H9 (cell line): ENCODE measurements at regions not wholly inside any gene's neighbourhood (a gene's known extent, or its start where the extent isn't known, plus 50 kb on each side); places are given as distances from the start of the nearest gene placed in this dataset.

Experiments
- DNase-seq: peaks from one replicate; pipeline ENCODE4 v3.0.0-alpha.2; 2017
- H2AFZ ChIP-seq: one replicate; pipeline ENCODE4 v1.6.1; 2013; ENCODE audit warnings: mild to moderate bottlenecking, low read length, control low read depth, moderate library complexity
- H2AK5ac ChIP-seq: 2 replicates; pipeline ENCODE4 v1.6.1; 2013; ENCODE audit warnings: low read length, control low read depth, mixed read lengths; ENCODE audit not compliant: insufficient read length
- H2BK120ac ChIP-seq: one replicate; pipeline ENCODE4 v1.6.1; 2013; ENCODE audit warnings: low read depth, mild to moderate bottlenecking, low read length, control low read depth, inconsistent platforms; ENCODE audit not compliant: poor library complexity, severe bottlenecking
- H2BK12ac ChIP-seq: 2 replicates; pipeline ENCODE4 v1.6.1; 2013; ENCODE audit warnings: low read length, control low read depth, mixed read lengths, low read depth; ENCODE audit not compliant: insufficient read length
- H2BK15ac ChIP-seq: 2 replicates; pipeline ENCODE4 v1.6.1; 2013; ENCODE audit warnings: low read depth, low read length, control low read depth
- H2BK20ac ChIP-seq: one replicate; pipeline ENCODE4 v1.6.1; 2013; ENCODE audit warnings: low read depth, mild to moderate bottlenecking, low read length, control low read depth, inconsistent platforms; ENCODE audit not compliant: poor library complexity, severe bottlenecking
- H2BK5ac ChIP-seq: 2 replicates; pipeline ENCODE4 v1.6.1; 2013; ENCODE audit warnings: low read length, control low read depth, mixed read lengths; ENCODE audit not compliant: insufficient read length
- H3K14ac ChIP-seq: 2 replicates; pipeline ENCODE4 v1.6.1; 2013; ENCODE audit warnings: low read length, control low read depth; ENCODE audit not compliant: insufficient read depth
- H3K18ac ChIP-seq: 2 replicates; pipeline ENCODE4 v1.6.1; 2013; ENCODE audit warnings: low read depth, mild to moderate bottlenecking, mixed read lengths, low read length, control low read depth; ENCODE audit not compliant: insufficient read length
- H3K23ac ChIP-seq: 2 replicates; pipeline ENCODE4 v1.6.1; 2013; ENCODE audit warnings: low read length, control low read depth, mixed read lengths, low read depth; ENCODE audit not compliant: insufficient read length
- H3K23me2 ChIP-seq: 2 replicates; pipeline ENCODE4 v1.6.1; 2013; ENCODE audit warnings: low read depth, mild to moderate bottlenecking, mixed read lengths, low read length, control low read depth; ENCODE audit not compliant: insufficient read length, poor library complexity, severe bottlenecking
- H3K27ac ChIP-seq: 2 replicates; pipeline ENCODE4 v1.5.1; 2013; ENCODE audit warnings: low read length, control low read depth, mixed read lengths, low read depth; ENCODE audit not compliant: insufficient read length
- H3K27me3 ChIP-seq: 2 replicates; pipeline ENCODE4 v1.6.1; 2013; ENCODE audit warnings: low read length, control low read depth, inconsistent platforms; ENCODE audit not compliant: insufficient read depth
- H3K4ac ChIP-seq: 2 replicates; pipeline ENCODE4 v1.6.1; 2013; ENCODE audit warnings: low read depth, mild to moderate bottlenecking, control low read depth, inconsistent platforms, low read length, moderate library complexity
- H3K4me1 ChIP-seq: 2 replicates; pipeline ENCODE4 v1.6.1; 2013; ENCODE audit warnings: low read length, control low read depth, inconsistent platforms; ENCODE audit not compliant: insufficient read depth
- H3K4me2 ChIP-seq: 2 replicates; pipeline ENCODE4 v1.6.1; 2013; ENCODE audit warnings: low read length, control low read depth, mixed read lengths; ENCODE audit not compliant: insufficient read length, insufficient read depth
- H3K56ac ChIP-seq: 2 replicates; pipeline ENCODE4 v1.6.1; 2013; ENCODE audit warnings: low read depth, mild to moderate bottlenecking, mixed read lengths, low read length, control low read depth; ENCODE audit not compliant: insufficient read length
- H3K79me1 ChIP-seq: 2 replicates; pipeline ENCODE4 v1.6.1; 2013; ENCODE audit warnings: low read depth, mild to moderate bottlenecking, moderate library complexity, low read length, control low read depth, inconsistent platforms; ENCODE audit not compliant: insufficient read depth, poor library complexity, severe bottlenecking
- H3K79me2 ChIP-seq: 2 replicates; pipeline ENCODE4 v1.6.1; 2013; ENCODE audit warnings: low read length, control low read depth, inconsistent platforms; ENCODE audit not compliant: insufficient read depth
- H3K9ac ChIP-seq: 2 replicates; pipeline ENCODE4 v1.6.1; 2013; ENCODE audit warnings: low read length, control low read depth, mixed read lengths; ENCODE audit not compliant: insufficient read length; ENCODE audit errors: extremely low read depth
- H3K9me3 ChIP-seq: one replicate; pipeline ENCODE4 v1.6.1; 2013; ENCODE audit warnings: low read depth, low read length, inconsistent platforms; ENCODE audit not compliant: control insufficient read depth
- H3T11ph ChIP-seq: one replicate; pipeline ENCODE4 v1.6.1; 2013; ENCODE audit warnings: mild to moderate bottlenecking, low read length, control low read depth, inconsistent platforms
- H4K20me1 ChIP-seq: one replicate; pipeline ENCODE4 v1.6.1; 2013; ENCODE audit not compliant: control insufficient read depth, insufficient read length, insufficient read depth
- H4K5ac ChIP-seq: 2 replicates; pipeline ENCODE4 v1.6.1; 2013; ENCODE audit warnings: low read depth, mild to moderate bottlenecking, mixed read lengths, low read length, control low read depth; ENCODE audit not compliant: insufficient read length
- H4K8ac ChIP-seq: replicated peaks from 2 replicates; pipeline ENCODE4 v1.6.1; 2013; ENCODE audit warnings: low read length, control low read depth, mixed read lengths, low read depth; ENCODE audit not compliant: insufficient read length
- H4K91ac ChIP-seq: 2 replicates; pipeline ENCODE4 v1.6.1; 2013; ENCODE audit warnings: low read depth, mild to moderate bottlenecking, moderate library complexity, mixed read lengths, low read length, control low read depth; ENCODE audit not compliant: insufficient read length
- H3K27ac Mint-ChIP-seq, 3 experiments: 2 replicates in 2 of 3; 3 replicates in 1 of 3; pipeline ENCODE4 v1.8.0; 2020 to 2021; ENCODE audit warnings: mixed read lengths in 3 of 3, mild to moderate bottlenecking in 1 of 3, moderate library complexity in 1 of 3
- H3K27me3 Mint-ChIP-seq: 2 replicates; pipeline ENCODE4 v1.8.0; 2021; ENCODE audit warnings: low read depth, mild to moderate bottlenecking, moderate library complexity, mixed read lengths
- H3K36me3 Mint-ChIP-seq, 3 experiments: 2 replicates in 2 of 3; 3 replicates in 1 of 3; pipeline ENCODE4 v1.8.0; 2020 to 2021; ENCODE audit warnings: low read depth in 3 of 3, mixed read lengths in 3 of 3; ENCODE audit not compliant: insufficient read depth in 1 of 3
- H3K4me1 Mint-ChIP-seq, 2 experiments: 2 replicates each; pipeline ENCODE4 v1.8.0; 2020; ENCODE audit warnings: mixed read lengths in 2 of 2
- H3K4me3 Mint-ChIP-seq, 2 experiments: 2 replicates in 1 of 2; 3 replicates in 1 of 2; pipeline ENCODE4 v1.8.0; 2020 to 2021; ENCODE audit warnings: mild to moderate bottlenecking in 2 of 2, mixed read lengths in 2 of 2, moderate library complexity in 1 of 2
- H3K9me3 Mint-ChIP-seq, 2 experiments: 2 replicates in 1 of 2; 3 replicates in 1 of 2; pipeline ENCODE4 v1.8.0; 2020; ENCODE audit warnings: mild to moderate bottlenecking in 2 of 2, mixed read lengths in 2 of 2, moderate library complexity in 1 of 2
- WGBS: extraction: QIAGEN DNeasy Blood & Tissue Kit; methylation state at CpG from one replicate; pipeline ENCODE4 v1.1.7; 2013; ENCODE audit warnings: missing lambda C conversion rate, low lambda C conversion rate, mixed read lengths; ENCODE audit not compliant: insufficient read length; ENCODE audit errors: extremely low coverage; 5-methylcytosine and 5-hydroxymethylcytosine counted together
- TF ChIP-seq, protein P1 (sequence below): fragments of 200-600 bp; sonication (generic); conservative IDR thresholded peaks from 3 replicates; pipeline ENCODE4 v1.8.0; 2021; ENCODE audit warnings: antibody characterized with exemption, mild to moderate bottlenecking

DNA sequence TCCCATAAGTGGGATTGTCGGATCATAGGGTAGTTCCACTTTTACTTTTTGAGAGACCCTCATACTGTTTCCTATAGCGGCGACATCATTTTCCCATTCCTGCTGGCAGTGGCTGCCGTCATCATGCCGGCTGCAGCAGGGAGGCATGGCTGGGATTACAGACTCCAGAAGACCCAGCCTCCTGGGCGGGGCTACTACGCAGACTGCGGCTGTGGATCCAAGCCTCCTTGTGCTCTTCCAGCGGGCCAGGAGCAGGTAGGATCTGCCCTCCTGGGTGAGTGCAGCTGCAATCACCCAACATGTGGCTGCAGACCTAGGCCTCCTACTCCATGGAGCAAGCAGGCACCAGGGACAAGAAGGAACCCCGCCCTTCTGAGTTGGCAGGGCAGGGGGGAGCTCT is 359.2 kb downstream of the GALR1 start:
- no peak overlapping the region for H3K18ac ChIP-seq
- H4K8ac ChIP-seq, result no peak overlapping the region
- H2BK12ac ChIP-seq, result no peak overlapping the region
- no peaks in the 10 kb centered on the region for H3K23me2 ChIP-seq
- no peak overlapping the region for H3T11ph ChIP-seq
- peaks cover 4% of the 10 kb centered on the region for H3K27me3 Mint-ChIP-seq
- H3K36me3 Mint-ChIP-seq, result peaks cover 0 to 17% (median 3%) of the 10 kb centered on the region in 3 experiments; a peak in 4 of 7 replicates
- H4K91ac ChIP-seq, result no peak overlapping the region
- no peak overlapping the region for H4K5ac ChIP-seq
- H2AFZ ChIP-seq, result no peak overlapping the region
- H3K4me2 ChIP-seq, result no peak overlapping the region
- no peak overlapping the region for H3K14ac ChIP-seq
- H3K56ac ChIP-seq, result no peak overlapping the region
- H2BK120ac ChIP-seq, result no peak overlapping the region
- no peaks in the 10 kb centered on the region for H3K4me1 ChIP-seq
- WGBS, result no CpG with 5 or more reads among the region's 10 CpGs
- no peak overlapping the region for H3K9ac ChIP-seq
- H3K4me1 Mint-ChIP-seq, result no peaks in the 10 kb centered on the region
- DNase-seq, result peak; percentile 82
- H2BK5ac ChIP-seq, result no peak overlapping the region
- H3K4me3 Mint-ChIP-seq, result no peak overlapping the region; a peak in 1 of 5 replicates
- no peak overlapping the region for H2BK15ac ChIP-seq
- TF ChIP-seq, protein P1, sequence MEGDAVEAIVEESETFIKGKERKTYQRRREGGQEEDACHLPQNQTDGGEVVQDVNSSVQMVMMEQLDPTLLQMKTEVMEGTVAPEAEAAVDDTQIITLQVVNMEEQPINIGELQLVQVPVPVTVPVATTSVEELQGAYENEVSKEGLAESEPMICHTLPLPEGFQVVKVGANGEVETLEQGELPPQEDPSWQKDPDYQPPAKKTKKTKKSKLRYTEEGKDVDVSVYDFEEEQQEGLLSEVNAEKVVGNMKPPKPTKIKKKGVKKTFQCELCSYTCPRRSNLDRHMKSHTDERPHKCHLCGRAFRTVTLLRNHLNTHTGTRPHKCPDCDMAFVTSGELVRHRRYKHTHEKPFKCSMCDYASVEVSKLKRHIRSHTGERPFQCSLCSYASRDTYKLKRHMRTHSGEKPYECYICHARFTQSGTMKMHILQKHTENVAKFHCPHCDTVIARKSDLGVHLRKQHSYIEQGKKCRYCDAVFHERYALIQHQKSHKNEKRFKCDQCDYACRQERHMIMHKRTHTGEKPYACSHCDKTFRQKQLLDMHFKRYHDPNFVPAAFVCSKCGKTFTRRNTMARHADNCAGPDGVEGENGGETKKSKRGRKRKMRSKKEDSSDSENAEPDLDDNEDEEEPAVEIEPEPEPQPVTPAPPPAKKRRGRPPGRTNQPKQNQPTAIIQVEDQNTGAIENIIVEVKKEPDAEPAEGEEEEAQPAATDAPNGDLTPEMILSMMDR, result no peak
- no peak overlapping the region for H2BK20ac ChIP-seq
- no peak overlapping the region for H3K4ac ChIP-seq
- no peaks in the 10 kb centered on the region for H3K9me3 ChIP-seq
- H4K20me1 ChIP-seq, result no peaks in the 10 kb centered on the region
- H3K23ac ChIP-seq, result no peak overlapping the region
- no peaks in the 10 kb centered on the region for H3K27me3 ChIP-seq
- H3K27ac Mint-ChIP-seq, result no peak overlapping the region
- H3K79me2 ChIP-seq, result no peaks in the 10 kb centered on the region
- peaks cover 4 to 21% of the 10 kb centered on the region in 2 experiments; a peak in 3 of 5 replicates for H3K9me3 Mint-ChIP-seq
- no peak overlapping the region for H2AK5ac ChIP-seq
- no peaks in the 10 kb centered on the region for H3K79me1 ChIP-seq
- no peak overlapping the region for H3K27ac ChIP-seq
